ENCODE measurements at regions not wholly inside any gene's neighbourhood (a gene's known extent, or its start where the extent isn't known, plus 50 kb on each side); places are given as distances from the start of the nearest gene placed in this dataset.

DNA sequence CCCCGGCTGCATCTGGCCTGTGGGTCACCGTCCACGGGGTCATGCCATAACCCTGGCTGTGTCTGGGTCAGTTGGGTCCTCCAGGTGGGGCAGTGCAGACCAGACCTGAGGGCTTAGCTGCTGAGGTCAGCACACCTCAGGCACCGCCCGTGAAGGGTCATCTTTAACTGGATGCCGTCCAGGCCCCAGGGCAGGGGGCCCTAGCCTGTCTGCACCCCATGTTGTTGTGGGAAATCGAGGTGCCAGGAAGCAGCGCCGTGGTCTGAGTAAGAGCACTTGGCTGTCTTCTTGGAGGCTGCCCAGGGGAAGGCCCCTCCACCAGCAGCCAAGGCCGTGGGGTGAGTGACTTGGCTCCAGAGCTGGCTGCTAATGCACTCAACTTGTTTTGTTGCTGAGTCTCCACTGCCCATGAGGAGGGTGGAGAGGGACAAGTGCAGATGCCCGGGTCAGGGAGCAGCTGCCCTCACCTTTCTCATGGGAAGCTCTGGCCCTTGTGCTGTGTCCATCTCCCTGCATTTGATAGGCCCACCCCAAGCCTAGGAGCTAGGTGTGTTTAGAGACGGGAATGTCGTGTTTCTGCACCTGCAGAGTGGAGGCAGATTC is 317.2 kb downstream of the TMEM121 start:
- Histone ChIP-seq H3K36me3 (no peaks in the 10 kb centered on the region), H3K9me3 (ENCODE audit: severe bottlenecking) (no peaks in the 10 kb centered on the region), H3K27me3 (ENCODE audit: insufficient read depth, low read depth, severe bottlenecking) (peaks cover 97% of the 10 kb centered on the region), H3K4me3 (ENCODE audit: low read depth, low read length) (no peak overlapping the region), H3K27ac (no peak overlapping the region)
- TF ChIP-seq CTCF (IDR thresholded peaks at IDR 0.05; ENCODE audit: low read depth, low read length): no peak
- no peak for DNase-seq

- DNase-seq: no peak
- Histone ChIP-seq H3K4me3 (ENCODE audit: low read depth, low read length) (no peak overlapping the region), H3K36me3 (no peaks in the 10 kb centered on the region), H3K27ac (no peak overlapping the region), H3K9me3 (ENCODE audit: severe bottlenecking) (no peaks in the 10 kb centered on the region), H3K27me3 (ENCODE audit: insufficient read depth, low read depth, severe bottlenecking) (peaks cover 92% of the 10 kb centered on the region)
- no peak for TF ChIP-seq CTCF (IDR thresholded peaks at IDR 0.05; ENCODE audit: low read depth, low read length)
Measured at GRCh38 chr14:105844047-105844630, 317.8 kb downstream of the TMEM121 start.

GRCh38 chr14:105844810-105845724 is 318.7 kb downstream of the TMEM121 start:
- peaks cover 86% of the 10 kb centered on the region for H3K27me3 ChIP-seq (ENCODE audit: insufficient read depth, low read depth, severe bottlenecking)
- DNase-seq: no peak
- no peaks in the 10 kb centered on the region for H3K36me3 ChIP-seq

DNA sequence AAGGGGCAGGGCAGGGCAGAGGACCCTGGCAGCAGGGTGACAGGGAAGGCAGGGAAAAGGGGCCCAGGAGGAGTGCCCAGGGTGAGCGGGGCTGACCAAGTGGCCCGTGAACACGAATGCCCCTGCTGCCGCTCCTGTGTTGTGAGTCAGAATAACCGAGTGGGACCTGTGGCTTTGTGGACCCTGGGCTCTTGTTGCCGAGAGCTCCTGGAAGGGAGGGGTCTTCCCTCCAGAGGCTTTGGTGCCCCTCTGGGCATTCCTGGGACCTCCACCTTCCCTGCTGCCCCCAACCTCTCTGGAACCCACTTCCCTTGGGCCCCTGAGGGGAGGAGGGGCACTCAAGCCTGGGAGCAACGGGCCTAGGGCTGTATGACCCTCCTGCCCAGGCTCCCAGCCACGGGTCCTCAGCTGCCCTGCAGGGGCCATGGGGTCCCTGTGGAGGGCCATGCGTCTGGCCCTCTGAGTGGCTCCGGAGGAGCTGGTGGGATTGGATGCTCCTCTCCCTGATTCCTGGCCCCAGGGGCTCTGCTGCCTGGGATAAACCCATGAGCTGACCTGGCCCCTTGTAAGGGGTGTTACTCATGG is 319.4 kb downstream of the TMEM121 start:
- Histone ChIP-seq H3K27me3 (ENCODE audit: insufficient read depth, low read depth, severe bottlenecking) (peaks cover 81% of the 10 kb centered on the region), H3K4me3 (ENCODE audit: low read depth, low read length) (no peak overlapping the region), H3K9me3 (ENCODE audit: severe bottlenecking) (no peaks in the 10 kb centered on the region), H3K27ac (no peak overlapping the region), H3K36me3 (no peaks in the 10 kb centered on the region)
- no peak for TF ChIP-seq CTCF (IDR thresholded peaks at IDR 0.05; ENCODE audit: low read depth, low read length)
- no peak for DNase-seq

More at GRCh38 chr14:105844810-105845724, 318.7 kb downstream of the TMEM121 start:
- no peak overlapping the region for H3K4me3 ChIP-seq (ENCODE audit: low read depth, low read length)
- TF ChIP-seq CTCF (IDR thresholded peaks at IDR 0.05; ENCODE audit: low read depth, low read length): no peak
- no peaks in the 10 kb centered on the region for H3K9me3 ChIP-seq (ENCODE audit: severe bottlenecking)
- H3K27ac ChIP-seq: no peak overlapping the region

DNA sequence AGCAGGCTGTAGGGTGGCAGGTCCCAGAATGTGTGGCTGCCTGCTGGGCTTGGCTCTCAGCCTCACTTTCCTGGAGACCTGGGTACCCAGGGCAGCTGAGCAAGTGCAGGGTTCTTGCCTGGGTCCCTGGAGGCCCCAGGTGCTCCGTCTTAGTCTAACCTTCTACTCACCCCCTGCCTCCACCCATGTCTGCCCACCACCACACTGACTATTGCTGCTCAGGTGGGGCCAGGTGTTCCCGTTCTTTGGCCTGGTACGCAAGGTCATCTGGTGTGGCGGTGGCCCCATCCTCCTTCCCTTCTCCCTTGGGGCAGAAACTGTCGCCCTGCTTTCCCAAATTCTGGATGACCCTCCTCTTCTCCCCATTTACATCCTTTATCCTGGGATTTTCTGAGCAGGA is 319.9 kb downstream of the TMEM121 start:
- no peak for DNase-seq
- Histone ChIP-seq H3K27ac (no peak overlapping the region), H3K27me3 (ENCODE audit: insufficient read depth, low read depth, severe bottlenecking) (peaks cover 81% of the 10 kb centered on the region), H3K36me3 (no peaks in the 10 kb centered on the region), H3K4me3 (ENCODE audit: low read depth, low read length) (no peak overlapping the region), H3K9me3 (ENCODE audit: severe bottlenecking) (no peaks in the 10 kb centered on the region)
- TF ChIP-seq CTCF (IDR thresholded peaks at IDR 0.05; ENCODE audit: low read depth, low read length): no peak
